Fibroblast of villous mesenchyme (primary cell): ENCODE measurements at regions not wholly inside any gene's neighbourhood (a gene's known extent, or its start where the extent isn't known, plus 50 kb on each side); places are given as distances from the start of the nearest gene placed in this dataset.

Experiments
- DNase-seq: peaks from one replicate; pipeline ENCODE4 v3.0.0-alpha.2; 2010; ENCODE audit warnings: low read depth
- H3K4me3 ChIP-seq: 2 replicates; pipeline ENCODE4 v1.5.1; 2011; ENCODE audit warnings: low read depth, mild to moderate bottlenecking, low read length
- TF ChIP-seq, protein P1 (sequence below): IDR thresholded peaks from 2 replicates; pipeline ENCODE4 v1.5.1; 2012; ENCODE audit warnings: low read depth, mild to moderate bottlenecking, low read length; ENCODE audit not compliant: insufficient read depth

DNA sequence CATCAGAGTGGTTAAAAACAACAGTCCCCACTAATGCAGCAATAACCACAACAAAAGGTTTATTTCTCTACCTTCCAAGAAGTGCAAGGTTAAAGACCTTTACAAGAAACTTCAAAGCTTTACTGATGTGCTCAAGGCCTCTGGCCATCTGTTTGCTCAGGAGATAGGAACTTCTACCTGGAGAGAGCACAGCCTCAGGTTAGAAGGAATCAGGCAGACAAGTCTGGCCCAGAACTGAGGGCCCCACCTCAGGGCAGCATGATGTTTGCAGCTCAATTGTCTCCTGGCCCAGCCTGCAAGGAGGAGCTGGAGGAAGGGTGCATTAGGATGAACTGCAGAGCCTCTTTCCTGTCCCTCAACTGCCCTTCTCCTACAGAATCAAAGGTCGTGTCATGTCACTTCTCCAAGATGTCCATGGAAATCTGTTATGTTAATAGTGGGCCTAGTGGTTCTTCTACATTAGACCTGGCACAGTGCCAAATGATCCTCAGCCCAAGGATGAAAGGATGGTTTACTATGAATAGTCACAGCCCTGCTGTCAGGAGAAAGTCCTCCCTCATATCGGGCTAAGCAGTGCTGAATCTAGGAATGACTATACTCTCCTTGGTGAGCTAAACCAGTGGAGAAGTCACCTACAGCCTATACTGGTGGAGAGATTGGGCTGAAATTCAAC is 98.9 kb upstream of the NTRK2 start:
- TF ChIP-seq, protein P1, sequence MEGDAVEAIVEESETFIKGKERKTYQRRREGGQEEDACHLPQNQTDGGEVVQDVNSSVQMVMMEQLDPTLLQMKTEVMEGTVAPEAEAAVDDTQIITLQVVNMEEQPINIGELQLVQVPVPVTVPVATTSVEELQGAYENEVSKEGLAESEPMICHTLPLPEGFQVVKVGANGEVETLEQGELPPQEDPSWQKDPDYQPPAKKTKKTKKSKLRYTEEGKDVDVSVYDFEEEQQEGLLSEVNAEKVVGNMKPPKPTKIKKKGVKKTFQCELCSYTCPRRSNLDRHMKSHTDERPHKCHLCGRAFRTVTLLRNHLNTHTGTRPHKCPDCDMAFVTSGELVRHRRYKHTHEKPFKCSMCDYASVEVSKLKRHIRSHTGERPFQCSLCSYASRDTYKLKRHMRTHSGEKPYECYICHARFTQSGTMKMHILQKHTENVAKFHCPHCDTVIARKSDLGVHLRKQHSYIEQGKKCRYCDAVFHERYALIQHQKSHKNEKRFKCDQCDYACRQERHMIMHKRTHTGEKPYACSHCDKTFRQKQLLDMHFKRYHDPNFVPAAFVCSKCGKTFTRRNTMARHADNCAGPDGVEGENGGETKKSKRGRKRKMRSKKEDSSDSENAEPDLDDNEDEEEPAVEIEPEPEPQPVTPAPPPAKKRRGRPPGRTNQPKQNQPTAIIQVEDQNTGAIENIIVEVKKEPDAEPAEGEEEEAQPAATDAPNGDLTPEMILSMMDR, result no peak
- DNase-seq, result no peak
- H3K4me3 ChIP-seq, result no peak overlapping the region

DNA sequence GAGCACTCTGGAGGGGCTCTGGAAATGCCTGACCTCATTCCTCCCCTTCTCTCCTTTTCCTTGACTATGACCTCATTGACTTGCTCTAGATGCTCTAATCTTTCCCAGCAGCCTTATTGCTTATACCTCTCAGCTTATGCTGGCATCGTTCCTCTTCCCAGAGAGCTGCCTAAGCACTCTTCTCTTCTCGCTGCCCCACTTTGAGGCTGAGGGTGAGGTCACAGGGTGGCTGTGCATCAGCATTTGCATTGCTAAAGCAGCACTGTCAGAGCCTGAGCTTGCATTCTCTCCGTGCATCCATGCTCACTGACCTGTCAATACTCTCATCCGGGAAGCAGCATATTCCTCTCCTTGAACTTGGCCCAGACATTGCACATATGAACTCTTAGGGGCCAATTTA is 96.4 kb upstream of the NTRK2 start:
- no peak overlapping the region for H3K4me3 ChIP-seq
- DNase-seq, result no peak
- TF ChIP-seq, protein P1, result no peak

DNA sequence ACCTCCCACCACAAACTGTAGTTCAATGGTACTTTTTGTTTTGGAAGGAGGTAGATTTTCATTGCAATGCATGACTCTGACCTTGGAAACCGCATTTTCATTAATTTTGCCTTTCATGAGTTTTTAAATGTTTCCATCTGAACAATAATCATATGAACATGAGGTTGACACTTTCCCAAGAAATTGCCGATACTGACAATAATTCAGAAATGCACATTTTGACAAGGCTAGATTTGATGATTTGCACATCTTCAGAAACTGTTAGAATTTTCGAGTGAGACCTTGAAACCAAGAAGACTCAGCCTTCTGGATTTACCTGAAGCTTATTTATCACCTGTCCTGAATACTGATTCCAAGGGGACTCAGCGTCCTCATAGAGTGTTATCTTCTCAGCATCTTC is 93.8 kb upstream of the NTRK2 start:
- TF ChIP-seq, protein P1, result no peak
- H3K4me3 ChIP-seq, result no peak overlapping the region

DNA sequence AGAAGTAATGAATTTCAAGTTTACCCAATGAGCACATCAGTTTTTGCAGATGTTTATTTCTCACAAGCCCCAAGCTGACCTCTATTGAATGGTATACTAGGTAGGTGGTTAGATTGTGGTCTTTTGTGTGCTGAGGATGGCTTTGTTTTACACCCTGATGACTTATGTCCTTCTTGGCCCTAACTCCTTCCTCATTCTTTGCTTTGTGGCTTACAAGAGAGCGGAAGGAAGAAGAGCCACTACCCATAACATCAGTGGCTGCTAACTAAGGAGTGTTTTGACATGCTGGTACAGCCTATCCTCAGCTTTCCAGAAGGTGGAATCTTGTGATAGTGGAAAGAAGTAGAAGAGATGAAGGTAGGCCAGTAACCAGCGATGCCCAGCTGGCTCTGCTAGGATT is 85.7 kb upstream of the NTRK2 start:
- no peak overlapping the region for H3K4me3 ChIP-seq
- TF ChIP-seq, protein P1, result no peak
- no peak for DNase-seq

More for the DNA sequence above, 93.8 kb upstream of the NTRK2 start:
- no peak for DNase-seq

DNA sequence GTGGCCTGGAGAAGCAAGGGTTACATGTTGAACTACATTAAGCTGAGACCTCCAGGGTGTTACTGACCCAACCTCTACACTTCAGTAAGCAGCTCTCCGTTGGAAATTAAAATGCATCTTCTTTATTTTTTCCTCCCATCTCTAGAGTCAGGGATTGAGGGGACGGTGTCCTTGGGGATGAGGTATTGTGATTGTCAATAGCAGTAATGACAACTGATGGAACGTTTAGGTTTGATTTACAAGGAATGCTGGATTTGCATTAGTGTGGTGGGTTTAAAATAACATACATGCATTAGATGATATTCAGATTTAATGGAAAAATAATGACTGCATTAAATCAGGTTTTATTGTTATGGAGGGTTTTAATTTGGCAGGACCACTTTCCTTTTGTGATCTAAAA is 82.9 kb upstream of the NTRK2 start:
- no peak for DNase-seq
- TF ChIP-seq, protein P1, result no peak
- no peak overlapping the region for H3K4me3 ChIP-seq

DNA sequence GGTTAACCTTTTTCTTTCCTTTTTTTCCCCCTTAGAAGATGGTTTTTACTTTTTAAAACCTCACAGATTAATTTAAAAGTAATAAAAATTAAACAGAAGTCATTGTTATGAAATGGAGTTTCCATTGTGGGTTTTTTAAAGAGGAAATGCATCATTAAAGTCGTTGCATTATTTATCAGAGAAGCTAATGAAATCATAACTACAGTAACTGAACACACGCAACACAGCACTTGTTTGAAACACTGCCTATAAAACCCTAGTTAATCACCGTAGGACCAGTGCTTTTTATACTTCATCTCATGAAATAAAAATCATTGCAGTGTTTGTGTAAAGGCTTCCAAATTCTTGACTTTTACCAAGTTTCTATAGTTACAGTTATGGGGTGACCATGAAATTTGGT is 82.4 kb upstream of the NTRK2 start:
- TF ChIP-seq, protein P1, result no peak
- no peak overlapping the region for H3K4me3 ChIP-seq
- no peak for DNase-seq

DNA sequence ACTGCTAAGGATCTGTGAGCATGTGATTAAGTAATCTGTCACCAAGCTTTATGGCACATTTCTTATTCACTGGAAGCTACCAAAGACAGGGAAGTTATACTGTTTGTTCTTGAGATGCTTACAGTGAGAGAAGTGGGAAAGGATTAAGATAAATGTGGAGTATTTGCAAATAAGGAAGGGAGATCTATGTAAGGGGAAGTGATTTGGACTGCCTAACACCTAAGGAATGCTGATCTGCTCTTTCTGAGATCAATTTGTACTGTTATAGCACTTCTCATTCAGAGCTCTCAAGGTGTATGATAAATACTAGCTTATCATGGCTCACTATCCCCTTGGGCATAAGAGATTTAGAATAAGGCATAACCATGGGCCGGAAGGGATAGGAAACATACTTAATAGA is 80.0 kb upstream of the NTRK2 start:
- H3K4me3 ChIP-seq, result no peak overlapping the region
- DNase-seq, result no peak
- TF ChIP-seq, protein P1, result no peak
